NB4 (cell line): ENCODE measurements at regions not wholly inside any gene's neighbourhood (a gene's known extent, or its start where the extent isn't known, plus 50 kb on each side); places are given as distances from the start of the nearest gene placed in this dataset.
"Not testable (repeated sequence)": the region's sequence is repeated elsewhere in the genome, so short reads cannot be mapped to it uniquely, and the experiment has no call there.

Experiments used
- MYC ChIP-seq: IDR thresholded peaks from 2 replicates; pipeline ENCODE4 v1.6.1; 2011; ENCODE audit warnings: low read depth, low read length
- POLR2A ChIP-seq: IDR thresholded peaks from 2 replicates; pipeline ENCODE4 v1.6.1; 2011; ENCODE audit warnings: mild to moderate bottlenecking; ENCODE audit not compliant: insufficient read length; ENCODE audit errors: extremely low read depth
- TF ChIP-seq, protein P1 (sequence below): IDR thresholded peaks from one replicate; pipeline ENCODE4 v1.5.1; 2012; ENCODE audit warnings: low read depth, low read length
- TF ChIP-seq, protein P2 (sequence below): IDR thresholded peaks from 2 replicates; pipeline ENCODE4 v1.6.1; 2011; ENCODE audit warnings: low read depth, low read length

DNA sequence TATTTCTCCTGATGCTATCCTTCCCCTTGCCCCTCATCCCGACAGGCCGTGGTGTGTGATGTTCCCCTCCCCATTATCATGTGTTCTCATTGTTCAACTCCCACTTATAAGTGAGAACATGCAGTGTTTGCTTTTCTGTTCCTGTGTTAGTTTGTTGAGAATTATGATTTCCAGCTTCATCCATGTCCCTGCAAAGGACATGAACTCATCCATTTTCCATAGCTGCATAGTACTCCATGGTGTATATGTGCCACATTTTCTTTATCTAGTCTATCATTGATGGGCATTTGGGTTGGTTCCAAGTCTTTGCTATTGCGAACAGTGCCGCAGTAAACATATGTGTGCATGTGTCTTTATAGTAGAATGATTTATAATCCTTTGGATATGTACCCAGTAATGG, 67.1 kb upstream of the PRNP start:
- TF ChIP-seq, protein P1, sequence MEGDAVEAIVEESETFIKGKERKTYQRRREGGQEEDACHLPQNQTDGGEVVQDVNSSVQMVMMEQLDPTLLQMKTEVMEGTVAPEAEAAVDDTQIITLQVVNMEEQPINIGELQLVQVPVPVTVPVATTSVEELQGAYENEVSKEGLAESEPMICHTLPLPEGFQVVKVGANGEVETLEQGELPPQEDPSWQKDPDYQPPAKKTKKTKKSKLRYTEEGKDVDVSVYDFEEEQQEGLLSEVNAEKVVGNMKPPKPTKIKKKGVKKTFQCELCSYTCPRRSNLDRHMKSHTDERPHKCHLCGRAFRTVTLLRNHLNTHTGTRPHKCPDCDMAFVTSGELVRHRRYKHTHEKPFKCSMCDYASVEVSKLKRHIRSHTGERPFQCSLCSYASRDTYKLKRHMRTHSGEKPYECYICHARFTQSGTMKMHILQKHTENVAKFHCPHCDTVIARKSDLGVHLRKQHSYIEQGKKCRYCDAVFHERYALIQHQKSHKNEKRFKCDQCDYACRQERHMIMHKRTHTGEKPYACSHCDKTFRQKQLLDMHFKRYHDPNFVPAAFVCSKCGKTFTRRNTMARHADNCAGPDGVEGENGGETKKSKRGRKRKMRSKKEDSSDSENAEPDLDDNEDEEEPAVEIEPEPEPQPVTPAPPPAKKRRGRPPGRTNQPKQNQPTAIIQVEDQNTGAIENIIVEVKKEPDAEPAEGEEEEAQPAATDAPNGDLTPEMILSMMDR, result not testable (repeated sequence)
- TF ChIP-seq MYC, POLR2A: not testable (repeated sequence)
- TF ChIP-seq, protein P2, sequence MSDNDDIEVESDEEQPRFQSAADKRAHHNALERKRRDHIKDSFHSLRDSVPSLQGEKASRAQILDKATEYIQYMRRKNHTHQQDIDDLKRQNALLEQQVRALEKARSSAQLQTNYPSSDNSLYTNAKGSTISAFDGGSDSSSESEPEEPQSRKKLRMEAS, result not testable (repeated sequence)
